Left colon (tissue), 2 donors: ENCODE measurements at regions not wholly inside any gene's neighbourhood (a gene's known extent, or its start where the extent isn't known, plus 50 kb on each side); places are given as distances from the start of the nearest gene placed in this dataset.
"Not testable (repeated sequence)": the region's sequence is repeated elsewhere in the genome, so short reads cannot be mapped to it uniquely, and the experiment has no call there.

Experiments
- ATAC-seq: fragments of 200-7000 bp; cut with Tn5 transposase; one replicate; pipeline ENCODE4 v1.9.1; 2020; ENCODE audit warnings: mild to moderate bottlenecking, moderate library complexity
- DNase-seq, 2 donors: peaks; one replicate each; pipeline ENCODE4 v3.0.0-alpha.2; 2020
- intact Hi-C, 2 donors: fragments of 100-400 bp; cut with DNase I in 1 of 2; cut with micrococcal nuclease in 1 of 2; formaldehyde crosslinking; loops; one replicate each; pipeline versions ENCODE4 v1.11.2 to v1.14.0; 2022; cut with DNase I, micrococcal nuclease
- donor health status: DM: no; HTN: no; CAD: no.
- donor health status: DM: yes; HTN: yes; CAD: no.

GRCh38 chr14:34319140-34319539 lies 142.9 kb downstream of the SPTSSA start:
- no peak for DNase-seq
- intact Hi-C loops = no loop called here

GRCh38 chr14:34318014-34318413 lies 144.0 kb downstream of the SPTSSA start:
- intact Hi-C loops = no loop called here
- DNase-seq = no peak
- no peak for ATAC-seq

More at GRCh38 chr14:34319140-34319539, 142.9 kb downstream of the SPTSSA start:
- ATAC-seq = peak; percentile 56

GRCh38 chr14:34310724-34311123 lies 151.3 kb downstream of the SPTSSA start:
- ATAC-seq (no peak), DNase-seq (no peak)
- intact Hi-C loops = no loop called here

GRCh38 chr14:34303811-34304210 lies 158.2 kb downstream of the SPTSSA start:
- intact Hi-C loops = loop anchor here in 1 of 2 donors (5.0 kb wide), 1 partner anchor 462 kb away; no protein-coding TSS in a partner anchor

GRCh38 chr14:34302654-34303053 lies 159.4 kb downstream of the SPTSSA start:
- intact Hi-C loops = loop anchor here in 1 of 2 donors (5.0 kb wide), 1 partner anchor 460 kb away; no protein-coding TSS in a partner anchor
- ATAC-seq (peak; percentile 84), DNase-seq (peak; percentile 56 to 67)

More at GRCh38 chr14:34303811-34304210, 158.2 kb downstream of the SPTSSA start:
- ATAC-seq (peak; percentile 75), DNase-seq (no peak)

- DNase-seq = no peak
- peak; percentile 50 for ATAC-seq
- intact Hi-C loops = loop anchor here in 1 of 2 donors (5.0 kb wide), 1 partner anchor 459 kb away; no protein-coding TSS in a partner anchor
These were observed 160.9 kb downstream of the SPTSSA start for GRCh38 chr14:34300882-34301734.

- no peak for ATAC-seq
- no peak for DNase-seq
- intact Hi-C loops = loop anchor here in 1 of 2 donors (5.0 kb wide), 1 partner anchor 458 kb away; no protein-coding TSS in a partner anchor
These were observed 161.7 kb downstream of the SPTSSA start for GRCh38 chr14:34300330-34300729.

GRCh38 chr14:34299360-34299759 lies 162.7 kb downstream of the SPTSSA start:
- intact Hi-C loops = no loop called here
- DNase-seq = no peak
- no peak for ATAC-seq

GRCh38 chr14:34297786-34298520 lies 164.1 kb downstream of the SPTSSA start:
- intact Hi-C loops = no loop called here
- ATAC-seq = peak; percentile 43
- DNase-seq = no peak

GRCh38 chr14:34283590-34283989 lies 178.4 kb downstream of the SPTSSA start:
- ATAC-seq = no peak

GRCh38 chr14:34277191-34277590 lies 184.8 kb downstream of the SPTSSA start:
- ATAC-seq (no peak), DNase-seq (no peak)
- intact Hi-C loops = no loop called here

More at GRCh38 chr14:34283590-34283989, 178.4 kb downstream of the SPTSSA start:
- DNase-seq = no peak
- intact Hi-C loops = no loop called here

- DNase-seq (no peak), ATAC-seq (no peak)
- intact Hi-C loops = no loop called here
These were observed 186.5 kb downstream of the SPTSSA start for GRCh38 chr14:34275530-34275929.

- ATAC-seq = no peak
- intact Hi-C loops = no loop called here
- no peak for DNase-seq
These were observed 187.0 kb downstream of the SPTSSA start for GRCh38 chr14:34275078-34275477.

GRCh38 chr14:34273716-34274115 lies 188.3 kb downstream of the SPTSSA start:
- ATAC-seq, DNase-seq, intact Hi-C loops: not testable (repeated sequence)

GRCh38 chr14:34270361-34270760 lies 191.7 kb downstream of the SPTSSA start:
- DNase-seq (no peak), ATAC-seq (no peak)
- intact Hi-C loops = no loop called here

- no peak for ATAC-seq
- no peak for DNase-seq
- intact Hi-C loops = no loop called here
These were observed 195.7 kb downstream of the SPTSSA start for GRCh38 chr14:34266344-34266743.

- ATAC-seq (no peak), DNase-seq (no peak)
- intact Hi-C loops = no loop called here
These were observed 199.7 kb downstream of the SPTSSA start for GRCh38 chr14:34262127-34262910.

GRCh38 chr14:34259996-34260395 lies 202.0 kb downstream of the SPTSSA start:
- DNase-seq (no peak), ATAC-seq (no peak)
- intact Hi-C loops = no loop called here

GRCh38 chr14:34258318-34258717 lies 203.7 kb downstream of the SPTSSA start:
- peak; percentile 78 for ATAC-seq
- intact Hi-C loops = no loop called here
- DNase-seq = no peak
